ENCODE measurements at regions not wholly inside any gene's neighbourhood (a gene's known extent, or its start where the extent isn't known, plus 50 kb on each side); places are given as distances from the start of the nearest gene placed in this dataset.

- Histone ChIP-seq H3K27ac (no peak overlapping the region), H3K4me3 (no peak overlapping the region), H3K9me3 (no peaks in the 10 kb centered on the region), H3K4me1 (peaks cover 0 to 9% (median 7%) of the 10 kb centered on the region in 4 donors), H3K36me3 (no peaks in the 10 kb centered on the region), H3K27me3 (no peaks in the 10 kb centered on the region)
- WGBS, 2 donors = 84 to 85% methylated on average over 1 of the region's 1 CpG
- no peak for DNase-seq
- TF ChIP-seq CTCF (IDR thresholded peaks at IDR 0.05) (no peak), POLR2A (IDR thresholded peaks at IDR 0.05) (no peak), POLR2AphosphoS5 (IDR thresholded peaks at IDR 0.05) (no peak), EP300 (IDR thresholded peaks at IDR 0.05) (no peak)
- intact Hi-C loops (cut with DNase I) = no loop called here
Measured at GRCh38 chr5:125552486-125552885, 806.0 kb upstream of the ZNF608 start.

- H3K36me3 ChIP-seq = no peaks in the 10 kb centered on the region
- 88 to 89% methylated on average over 2 of the region's 2 CpGs for WGBS, 2 donors
- H3K27ac ChIP-seq = no peak overlapping the region
- no peak overlapping the region for H3K4me3 ChIP-seq
- intact Hi-C loops (cut with DNase I) = no loop called here
- no peaks in the 10 kb centered on the region for H3K27me3 ChIP-seq
- H3K9me3 ChIP-seq = no peaks in the 10 kb centered on the region
- TF ChIP-seq POLR2AphosphoS5 (IDR thresholded peaks at IDR 0.05) (no peak), EP300 (IDR thresholded peaks at IDR 0.05) (no peak), CTCF (IDR thresholded peaks at IDR 0.05) (no peak), POLR2A (IDR thresholded peaks at IDR 0.05) (no peak)
- no peak for DNase-seq
- peaks cover 0 to 7% (median 4%) of the 10 kb centered on the region in 4 donors for H3K4me1 ChIP-seq
Measured at GRCh38 chr5:125554355-125554754, 807.9 kb upstream of the ZNF608 start.

- intact Hi-C loops (cut with DNase I) = no loop called here
- no peak for TF ChIP-seq POLR2AphosphoS5 (IDR thresholded peaks at IDR 0.05)
- TF ChIP-seq POLR2A (IDR thresholded peaks at IDR 0.05) = no peak
Measured at GRCh38 chr5:125555591-125555990, 809.2 kb upstream of the ZNF608 start.

GRCh38 chr5:125558016-125558415 lies 811.6 kb upstream of the ZNF608 start:
- DNase-seq = no peak
- intact Hi-C loops (cut with DNase I) = no loop called here
- peaks cover 0 to 7% (median 0%) of the 10 kb centered on the region in 4 donors for H3K4me1 ChIP-seq
- 78 to 88% methylated on average over 1 of the region's 1 CpG for whole genome bisulfite sequencing, 2 donors
- H3K27ac ChIP-seq = no peak overlapping the region
- no peaks in the 10 kb centered on the region for H3K36me3 ChIP-seq
- no peak for TF ChIP-seq CTCF (IDR thresholded peaks at IDR 0.05)
- no peak for TF ChIP-seq POLR2A (IDR thresholded peaks at IDR 0.05)
- no peak for TF ChIP-seq POLR2AphosphoS5 (IDR thresholded peaks at IDR 0.05)
- no peak for TF ChIP-seq EP300 (IDR thresholded peaks at IDR 0.05)
- no peaks in the 10 kb centered on the region for H3K27me3 ChIP-seq
- H3K9me3 ChIP-seq = no peaks in the 10 kb centered on the region
- no peak overlapping the region for H3K4me3 ChIP-seq

More at GRCh38 chr5:125555591-125555990, 809.2 kb upstream of the ZNF608 start:
- WGBS, 2 donors = 90 to 94% methylated on average over 4 of the region's 4 CpGs
- DNase-seq = no peak
- Histone ChIP-seq H3K9me3 (no peaks in the 10 kb centered on the region), H3K36me3 (no peaks in the 10 kb centered on the region), H3K4me3 (no peak overlapping the region), H3K27ac (no peak overlapping the region), H3K27me3 (no peaks in the 10 kb centered on the region), H3K4me1 (peaks cover 0 to 7% (median 0%) of the 10 kb centered on the region in 4 donors)

GRCh38 chr5:125558466-125558865 lies 812.0 kb upstream of the ZNF608 start:
- WGBS, 2 donors = 85 to 88% methylated on average over 3 of the region's 3 CpGs
- Histone ChIP-seq H3K36me3 (no peaks in the 10 kb centered on the region), H3K4me3 (no peak overlapping the region), H3K9me3 (no peaks in the 10 kb centered on the region), H3K27ac (no peak overlapping the region), H3K27me3 (no peaks in the 10 kb centered on the region), H3K4me1 (peaks cover 0 to 7% (median 0%) of the 10 kb centered on the region in 4 donors)
- TF ChIP-seq EP300 (IDR thresholded peaks at IDR 0.05) = no peak
- no peak for DNase-seq
- intact Hi-C loops (cut with DNase I) = no loop called here

GRCh38 chr5:125559296-125559695 lies 812.9 kb upstream of the ZNF608 start:
- Histone ChIP-seq H3K4me3 (no peak overlapping the region), H3K27me3 (no peaks in the 10 kb centered on the region), H3K4me1 (peaks cover 0 to 7% (median 0%) of the 10 kb centered on the region in 4 donors), H3K36me3 (no peaks in the 10 kb centered on the region), H3K9me3 (no peaks in the 10 kb centered on the region), H3K27ac (no peak overlapping the region)
- TF ChIP-seq POLR2A (IDR thresholded peaks at IDR 0.05) (no peak), CTCF (IDR thresholded peaks at IDR 0.05) (no peak), POLR2AphosphoS5 (IDR thresholded peaks at IDR 0.05) (no peak), EP300 (IDR thresholded peaks at IDR 0.05) (no peak)
- 36 to 69% methylated on average over 2 of the region's 2 CpGs for WGBS, 2 donors
- no peak for DNase-seq
- intact Hi-C loops (cut with DNase I) = no loop called here

Measured in sigmoid colon (tissue), 6 donors.